ENCODE measurements at regions not wholly inside any gene's neighbourhood (a gene's known extent, or its start where the extent isn't known, plus 50 kb on each side); places are given as distances from the start of the nearest gene placed in this dataset.
A peak's percentile ranks its signal among the peaks of the same experiment; 100 is the strongest.

- DNase-seq (no peak), ATAC-seq (no peak)
- Histone ChIP-seq H3K36me3 (ENCODE audit: low read depth) (no peaks in the 10 kb centered on the region), H3K4me3 (no peak overlapping the region), H3K4me1 (ENCODE audit: low read depth) (no peaks in the 10 kb centered on the region), H3K9me3 (no peaks in the 10 kb centered on the region)
- TF ChIP-seq CTCF (IDR thresholded peaks at IDR 0.05), result no peak
- intact Hi-C loops (cut with DNase I, micrococcal nuclease), result loop anchor here in 1 of 2 donors (10.0 kb wide), 2 partner anchors 288 to 328 kb away; no protein-coding TSS in a partner anchor
Observed at GRCh38 chr18:8983195-8983594, 119.3 kb upstream of the NDUFV2 start.

GRCh38 chr18:8984131-8984721 is 118.3 kb upstream of the NDUFV2 start:
- Histone ChIP-seq H3K4me1 (ENCODE audit: low read depth) (no peaks in the 10 kb centered on the region), H3K9me3 (no peaks in the 10 kb centered on the region), H3K36me3 (ENCODE audit: low read depth) (no peaks in the 10 kb centered on the region), H3K4me3 (no peak overlapping the region)
- intact Hi-C loops (cut with DNase I, micrococcal nuclease), result loop anchor here in 1 of 2 donors (10.0 kb wide), 2 partner anchors 289 to 329 kb away; no protein-coding TSS in a partner anchor
- no peak for TF ChIP-seq CTCF (IDR thresholded peaks at IDR 0.05)
- DNase-seq, result no peak
- ATAC-seq, result no peak

DNA sequence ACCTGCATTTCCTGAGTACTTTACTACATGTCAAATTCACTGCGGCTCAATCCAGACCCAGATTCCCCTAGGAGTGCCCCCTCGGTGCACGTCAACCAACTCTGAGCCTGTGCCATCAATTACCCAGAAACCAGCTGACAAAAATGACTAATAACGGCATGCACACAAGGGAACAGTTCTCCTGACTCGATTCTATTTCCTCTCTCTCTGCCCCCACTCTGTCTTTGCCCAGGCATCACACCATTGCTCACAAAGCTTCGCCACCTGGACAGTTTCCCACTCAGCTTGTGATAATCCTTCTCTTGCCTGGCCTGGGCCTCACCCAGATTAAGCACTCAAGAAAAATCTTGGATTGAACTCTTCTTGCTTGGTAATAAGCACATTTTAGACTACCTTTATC is 115.3 kb upstream of the NDUFV2 start:
- Histone ChIP-seq H3K4me1 (ENCODE audit: low read depth) (no peaks in the 10 kb centered on the region), H3K9me3 (no peaks in the 10 kb centered on the region), H3K36me3 (ENCODE audit: low read depth) (no peaks in the 10 kb centered on the region), H3K4me3 (no peak overlapping the region)
- intact Hi-C loops (cut with DNase I, micrococcal nuclease), result loop anchor here in 1 of 2 donors (10.0 kb wide), 2 partner anchors 292 to 332 kb away; no protein-coding TSS in a partner anchor
- TF ChIP-seq CTCF (IDR thresholded peaks at IDR 0.05), result no peak
- DNase-seq (no peak), ATAC-seq (no peak)

DNA sequence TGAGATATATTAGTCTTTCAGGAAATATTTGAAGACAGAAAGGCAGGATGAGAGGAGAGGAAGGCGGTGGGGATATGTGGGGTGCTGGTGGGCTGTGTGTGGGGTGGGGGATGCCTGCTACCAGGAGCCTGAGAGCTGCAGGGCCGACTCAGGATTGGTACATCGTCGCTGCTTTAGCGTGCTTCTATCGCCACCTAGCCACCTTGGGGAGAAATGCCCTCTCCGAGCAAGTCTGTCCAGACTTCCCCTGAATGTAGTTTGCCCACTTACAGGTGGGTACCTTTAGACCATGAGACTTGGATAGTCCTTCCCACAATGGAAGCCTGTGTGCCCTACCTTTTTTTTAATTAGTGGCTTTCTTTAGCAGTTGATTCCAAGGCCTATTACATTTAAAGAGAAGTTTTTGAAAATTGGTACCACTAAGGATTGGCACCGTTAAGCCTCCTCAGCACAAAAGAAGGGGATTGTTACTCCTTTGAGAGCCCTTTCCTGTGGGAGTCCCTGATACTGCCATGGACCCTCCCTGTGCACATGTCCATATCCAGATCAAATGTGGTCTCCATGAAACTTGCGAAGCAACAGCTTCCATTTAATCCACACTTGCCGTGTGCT is 114.1 kb upstream of the NDUFV2 start:
- Histone ChIP-seq H3K9me3 (no peaks in the 10 kb centered on the region), H3K4me3 (no peak overlapping the region), H3K36me3 (ENCODE audit: low read depth) (no peaks in the 10 kb centered on the region), H3K4me1 (ENCODE audit: low read depth) (no peaks in the 10 kb centered on the region)
- DNase-seq, result peak; percentile 48 to 60 (median 58)
- ATAC-seq, result peak; percentile 76
- intact Hi-C loops (cut with DNase I, micrococcal nuclease), result loop anchor here in 1 of 2 donors (10.0 kb wide), 2 partner anchors 294 to 334 kb away; no protein-coding TSS in a partner anchor
- peak; percentile 64 for TF ChIP-seq CTCF (IDR thresholded peaks at IDR 0.05)

DNA sequence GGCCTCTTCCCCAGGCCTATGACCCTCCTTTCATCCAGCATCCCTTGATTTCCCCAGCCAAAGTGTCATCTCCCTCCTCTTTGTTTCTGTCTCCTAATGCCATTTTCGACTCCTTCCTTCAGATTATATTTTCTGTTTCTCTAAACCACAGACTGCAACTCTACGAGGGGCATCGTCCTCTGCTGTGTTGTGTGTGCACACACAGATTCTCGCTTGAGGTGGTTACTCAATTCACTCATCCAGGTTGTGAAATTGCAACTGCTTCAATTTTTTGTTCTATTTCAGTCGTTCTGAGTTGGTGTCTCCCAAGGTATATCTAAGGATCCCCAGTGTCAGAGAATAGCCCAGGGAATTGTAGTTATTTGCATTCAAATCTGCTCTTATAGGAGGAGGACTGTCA is 113.5 kb upstream of the NDUFV2 start:
- no peak for TF ChIP-seq CTCF (IDR thresholded peaks at IDR 0.05)
- Histone ChIP-seq H3K4me3 (no peak overlapping the region), H3K36me3 (ENCODE audit: low read depth) (no peaks in the 10 kb centered on the region), H3K9me3 (no peaks in the 10 kb centered on the region), H3K4me1 (ENCODE audit: low read depth) (no peaks in the 10 kb centered on the region)
- DNase-seq (no peak), ATAC-seq (no peak)
- intact Hi-C loops (cut with DNase I, micrococcal nuclease), result loop anchor here in 1 of 2 donors (10.0 kb wide), 2 partner anchors 294 to 334 kb away; no protein-coding TSS in a partner anchor
